ENCODE measurements at regions not wholly inside any gene's neighbourhood (a gene's known extent, or its start where the extent isn't known, plus 50 kb on each side); places are given as distances from the start of the nearest gene placed in this dataset.

DNA sequence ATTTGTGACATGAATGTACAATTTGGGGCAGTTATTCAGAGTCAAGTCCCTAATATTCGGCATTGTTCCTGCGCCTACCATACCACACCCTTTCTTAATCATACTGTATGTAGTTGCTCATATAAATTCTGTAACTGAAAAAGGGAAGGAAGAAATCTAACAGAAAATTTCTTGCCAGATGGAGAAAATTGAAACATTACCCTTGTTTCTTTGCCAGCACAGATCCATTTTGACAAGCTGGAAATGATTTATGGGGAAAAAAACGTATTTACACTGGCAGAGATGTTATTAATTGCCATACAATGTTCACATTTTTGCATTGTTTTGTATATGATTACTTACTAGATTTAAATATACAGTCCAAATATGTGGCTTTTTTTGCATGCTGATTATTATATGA is 363.8 kb upstream of the PKN2 start:
- TF ChIP-seq EZH2 (IDR thresholded peaks at IDR 0.05; ENCODE audit: low read length, unreplicated experiment) = no peak
- TF ChIP-seq, protein P1, sequence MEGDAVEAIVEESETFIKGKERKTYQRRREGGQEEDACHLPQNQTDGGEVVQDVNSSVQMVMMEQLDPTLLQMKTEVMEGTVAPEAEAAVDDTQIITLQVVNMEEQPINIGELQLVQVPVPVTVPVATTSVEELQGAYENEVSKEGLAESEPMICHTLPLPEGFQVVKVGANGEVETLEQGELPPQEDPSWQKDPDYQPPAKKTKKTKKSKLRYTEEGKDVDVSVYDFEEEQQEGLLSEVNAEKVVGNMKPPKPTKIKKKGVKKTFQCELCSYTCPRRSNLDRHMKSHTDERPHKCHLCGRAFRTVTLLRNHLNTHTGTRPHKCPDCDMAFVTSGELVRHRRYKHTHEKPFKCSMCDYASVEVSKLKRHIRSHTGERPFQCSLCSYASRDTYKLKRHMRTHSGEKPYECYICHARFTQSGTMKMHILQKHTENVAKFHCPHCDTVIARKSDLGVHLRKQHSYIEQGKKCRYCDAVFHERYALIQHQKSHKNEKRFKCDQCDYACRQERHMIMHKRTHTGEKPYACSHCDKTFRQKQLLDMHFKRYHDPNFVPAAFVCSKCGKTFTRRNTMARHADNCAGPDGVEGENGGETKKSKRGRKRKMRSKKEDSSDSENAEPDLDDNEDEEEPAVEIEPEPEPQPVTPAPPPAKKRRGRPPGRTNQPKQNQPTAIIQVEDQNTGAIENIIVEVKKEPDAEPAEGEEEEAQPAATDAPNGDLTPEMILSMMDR (conservative IDR thresholded peaks at IDR 0.05; ENCODE audit: low read depth, low read length) = no peak

Data from PC-3 (cell line).